ENCODE measurements at regions not wholly inside any gene's neighbourhood (a gene's known extent, or its start where the extent isn't known, plus 50 kb on each side); places are given as distances from the start of the nearest gene placed in this dataset.
A peak's percentile ranks its signal among the peaks of the same experiment; 100 is the strongest.

DNA sequence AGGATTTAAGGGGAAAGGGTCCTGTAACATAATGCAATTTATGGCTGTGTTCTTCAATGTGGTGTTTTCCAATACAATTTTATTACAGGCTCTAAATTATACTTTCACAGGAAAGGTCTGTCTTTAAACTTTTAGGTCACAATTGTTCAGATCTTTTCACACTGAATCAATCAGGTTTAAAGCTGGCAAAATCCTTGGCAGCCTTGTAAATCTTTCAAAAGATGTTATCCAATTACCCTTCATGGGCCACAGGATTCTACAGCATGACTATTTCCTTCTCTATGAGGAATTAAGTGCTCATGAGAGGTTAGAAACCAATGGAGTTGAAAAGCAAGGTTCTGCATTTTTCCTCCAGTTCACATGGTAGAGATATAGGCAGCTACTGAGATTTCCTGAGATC, 211.5 kb upstream of the MIR17HG start:
- Histone ChIP-seq H3K4me3 (ENCODE audit: low read depth, low read length) (no peak overlapping the region), H3K36me3 (ENCODE audit: control insufficient read depth, insufficient read depth, low read length) (no peaks in the 10 kb centered on the region), H3K27me3 (ENCODE audit: control insufficient read depth, insufficient read depth, low read length) (no peaks in the 10 kb centered on the region), H3K27ac (ENCODE audit: low read depth, low read length) (no peak overlapping the region), H3K4me1 (ENCODE audit: control insufficient read depth, insufficient read depth, low read length) (no peaks in the 10 kb centered on the region), H3K9me3 (ENCODE audit: control insufficient read depth, insufficient read depth, low read length) (no peaks in the 10 kb centered on the region)
- DNase-seq (ENCODE audit: low read depth in 4 of 6, low spot score in 6 of 6) = peak in 1 of 6 donors; percentile 22

DNA sequence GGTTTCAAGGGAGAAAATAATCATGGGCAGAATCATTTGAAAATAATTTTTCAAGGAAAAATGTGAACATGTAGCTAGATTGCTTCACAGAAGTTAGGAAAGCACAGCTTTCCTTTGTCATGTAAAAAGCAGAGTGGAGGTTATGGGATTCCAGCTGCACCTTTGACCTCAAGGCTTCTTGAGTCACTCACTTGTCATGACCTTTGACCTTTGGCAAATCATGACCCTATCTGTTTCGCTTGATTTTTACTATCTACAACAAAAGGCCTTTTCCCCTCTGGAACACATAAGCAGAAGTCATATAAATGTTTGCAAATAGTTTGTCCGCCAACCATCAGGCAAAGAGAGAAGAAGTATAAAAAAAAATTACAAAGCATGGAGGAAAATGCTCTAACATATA, 210.7 kb upstream of the MIR17HG start:
- no peaks in the 10 kb centered on the region for H3K9me3 ChIP-seq (ENCODE audit: control insufficient read depth, insufficient read depth, low read length)
- no peaks in the 10 kb centered on the region for H3K27me3 ChIP-seq (ENCODE audit: control insufficient read depth, insufficient read depth, low read length)
- no peaks in the 10 kb centered on the region for H3K36me3 ChIP-seq (ENCODE audit: control insufficient read depth, insufficient read depth, low read length)
- DNase-seq (ENCODE audit: low read depth in 4 of 6, low spot score in 6 of 6) = peak in 1 of 6 donors; percentile 23
- WGBS (ENCODE audit: insufficient coverage) = no CpG with 5 or more reads among the region's 2 CpGs
- no peak overlapping the region for H3K4me3 ChIP-seq (ENCODE audit: low read depth, low read length)
- H3K27ac ChIP-seq (ENCODE audit: low read depth, low read length) = no peak overlapping the region
- H3K4me1 ChIP-seq (ENCODE audit: control insufficient read depth, insufficient read depth, low read length) = no peaks in the 10 kb centered on the region

DNA sequence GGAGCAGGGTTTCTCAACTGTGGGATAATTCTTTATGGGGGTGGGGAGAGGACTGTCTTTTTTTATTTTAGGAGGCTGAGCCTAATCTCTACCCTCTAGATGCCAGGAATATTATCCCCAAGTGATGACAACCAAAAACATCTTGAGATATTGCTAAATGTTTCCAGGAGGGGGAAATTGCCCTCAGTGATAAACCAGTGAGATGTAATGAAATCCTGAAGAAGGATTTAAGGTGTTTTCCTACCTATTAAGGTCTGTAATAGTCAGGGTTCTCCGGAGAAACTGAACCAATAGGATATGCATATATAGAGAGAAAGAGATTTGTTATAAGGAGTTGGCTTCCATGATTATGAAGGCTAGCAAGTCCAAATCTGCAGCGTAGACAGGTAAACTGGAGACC, 208.3 kb upstream of the MIR17HG start:
- Histone ChIP-seq H3K9me3 (ENCODE audit: control insufficient read depth, insufficient read depth, low read length) (no peaks in the 10 kb centered on the region), H3K4me3 (ENCODE audit: low read depth, low read length) (no peak overlapping the region), H3K4me1 (ENCODE audit: control insufficient read depth, insufficient read depth, low read length) (no peaks in the 10 kb centered on the region), H3K27ac (ENCODE audit: low read depth, low read length) (no peak overlapping the region), H3K36me3 (ENCODE audit: control insufficient read depth, insufficient read depth, low read length) (no peaks in the 10 kb centered on the region), H3K27me3 (ENCODE audit: control insufficient read depth, insufficient read depth, low read length) (no peaks in the 10 kb centered on the region)
- no peak for DNase-seq (ENCODE audit: low read depth in 4 of 6, low spot score in 6 of 6)
- WGBS (ENCODE audit: insufficient coverage) = 97% methylated on average over 2 of the region's 2 CpGs

DNA sequence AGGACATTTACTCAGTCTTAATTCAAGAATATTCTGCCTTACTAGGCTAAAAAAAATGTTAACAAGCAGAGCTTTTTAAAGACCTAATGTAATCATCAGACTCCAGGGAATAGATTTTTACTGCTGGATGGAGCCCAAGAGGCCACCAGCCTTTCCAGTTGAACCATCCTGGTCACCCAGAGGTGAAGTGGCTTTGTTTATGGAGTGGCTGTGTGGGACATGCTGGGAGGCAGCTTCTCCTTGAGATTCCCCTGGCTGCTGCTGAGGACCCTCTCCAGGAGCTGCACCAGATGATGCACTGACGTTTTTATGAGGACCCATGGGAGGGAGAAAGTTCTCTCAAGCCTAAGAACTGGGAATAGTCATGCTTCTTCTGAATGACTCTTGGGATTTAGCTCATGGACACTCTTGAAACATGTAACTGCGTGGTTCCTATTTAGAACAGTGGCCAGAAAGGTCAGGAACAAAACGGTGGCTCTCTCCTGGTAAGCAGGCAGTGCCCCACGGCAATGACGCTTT, 205.9 kb upstream of the MIR17HG start:
- 66% methylated on average over 5 of the region's 5 CpGs for WGBS (ENCODE audit: insufficient coverage)
- no peaks in the 10 kb centered on the region for H3K27me3 ChIP-seq (ENCODE audit: control insufficient read depth, insufficient read depth, low read length)
- DNase-seq (ENCODE audit: low read depth in 4 of 6, low spot score in 6 of 6) = no peak
- no peaks in the 10 kb centered on the region for H3K9me3 ChIP-seq (ENCODE audit: control insufficient read depth, insufficient read depth, low read length)
- H3K4me1 ChIP-seq (ENCODE audit: control insufficient read depth, insufficient read depth, low read length) = no peaks in the 10 kb centered on the region
- no peak overlapping the region for H3K27ac ChIP-seq (ENCODE audit: low read depth, low read length)
- no peak overlapping the region for H3K4me3 ChIP-seq (ENCODE audit: low read depth, low read length)
- no peaks in the 10 kb centered on the region for H3K36me3 ChIP-seq (ENCODE audit: control insufficient read depth, insufficient read depth, low read length)

DNA sequence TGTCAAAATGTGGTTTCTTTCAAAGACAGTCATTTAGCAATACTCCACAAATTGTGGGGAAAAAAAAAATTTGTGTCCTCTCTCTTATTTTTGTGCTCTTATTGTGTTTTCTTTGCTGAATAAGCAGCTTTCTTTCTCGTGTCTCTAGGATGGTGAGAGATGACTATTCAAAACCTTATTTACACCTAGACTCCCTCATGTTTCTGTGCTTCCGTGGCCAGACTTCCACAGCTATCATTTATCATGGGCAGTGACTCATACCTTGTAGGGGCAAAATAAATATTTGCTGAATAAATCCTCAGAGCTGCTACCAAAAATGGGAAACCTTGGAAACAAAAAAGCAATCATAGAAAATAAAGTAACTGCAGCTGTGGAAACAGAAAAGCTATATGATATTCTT, 204.9 kb upstream of the MIR17HG start:
- Histone ChIP-seq H3K4me3 (ENCODE audit: low read depth, low read length) (no peak overlapping the region), H3K4me1 (ENCODE audit: control insufficient read depth, insufficient read depth, low read length) (no peaks in the 10 kb centered on the region), H3K9me3 (ENCODE audit: control insufficient read depth, insufficient read depth, low read length) (no peaks in the 10 kb centered on the region), H3K36me3 (ENCODE audit: control insufficient read depth, insufficient read depth, low read length) (no peaks in the 10 kb centered on the region), H3K27ac (ENCODE audit: low read depth, low read length) (no peak overlapping the region), H3K27me3 (ENCODE audit: control insufficient read depth, insufficient read depth, low read length) (no peaks in the 10 kb centered on the region)
- no CpG with 5 or more reads among the region's 2 CpGs for WGBS (ENCODE audit: insufficient coverage)
- peak in 2 of 6 donors; percentile 25 to 30 for DNase-seq (ENCODE audit: low read depth in 4 of 6, low spot score in 6 of 6)

DNA sequence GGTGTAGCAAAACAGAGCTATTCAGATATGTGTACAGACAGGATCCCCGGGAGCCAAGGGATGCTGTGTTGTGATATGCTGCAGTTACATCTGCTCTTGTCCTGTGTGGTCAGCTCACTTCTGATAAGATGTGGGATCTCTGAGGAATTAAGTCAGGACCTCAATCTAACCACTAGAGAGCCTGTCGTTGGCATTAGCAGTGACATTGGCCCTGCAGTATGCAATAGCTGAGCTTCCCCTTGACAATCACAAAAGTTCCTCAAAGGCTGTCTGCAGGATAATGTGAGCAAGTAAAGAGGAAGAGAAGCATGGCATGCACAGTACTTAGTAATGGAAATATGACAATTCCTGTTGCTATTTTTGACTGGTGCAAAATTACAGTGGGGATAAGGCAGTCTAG, 203.4 kb upstream of the MIR17HG start:
- Histone ChIP-seq H3K27me3 (ENCODE audit: control insufficient read depth, insufficient read depth, low read length) (no peaks in the 10 kb centered on the region), H3K36me3 (ENCODE audit: control insufficient read depth, insufficient read depth, low read length) (no peaks in the 10 kb centered on the region), H3K9me3 (ENCODE audit: control insufficient read depth, insufficient read depth, low read length) (no peaks in the 10 kb centered on the region), H3K4me1 (ENCODE audit: control insufficient read depth, insufficient read depth, low read length) (no peaks in the 10 kb centered on the region), H3K27ac (ENCODE audit: low read depth, low read length) (no peak overlapping the region), H3K4me3 (ENCODE audit: low read depth, low read length) (no peak overlapping the region)
- 53% methylated on average over 2 of the region's 2 CpGs for WGBS (ENCODE audit: insufficient coverage)
- peak in 1 of 6 donors; percentile 12 for DNase-seq (ENCODE audit: low read depth in 4 of 6, low spot score in 6 of 6)

DNA sequence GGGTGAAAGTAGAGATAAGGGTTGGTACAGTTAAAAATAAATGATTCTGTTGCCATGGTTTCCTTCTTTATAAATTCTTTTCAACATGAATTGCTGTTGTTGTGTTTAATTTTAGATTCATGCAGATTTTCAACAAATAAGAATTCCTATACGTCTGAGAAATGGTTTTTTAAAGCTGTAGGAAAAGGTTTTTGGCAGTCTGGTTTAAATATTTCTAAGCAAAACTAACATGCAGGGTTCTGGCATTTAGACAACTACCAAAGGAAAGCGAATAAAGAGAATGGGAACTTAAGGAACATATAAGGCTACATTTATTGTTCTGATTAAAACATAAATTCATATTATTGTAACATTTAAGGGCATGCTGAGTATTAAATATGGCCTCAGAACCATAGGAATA, 203.0 kb upstream of the MIR17HG start:
- Histone ChIP-seq H3K36me3 (ENCODE audit: control insufficient read depth, insufficient read depth, low read length) (no peaks in the 10 kb centered on the region), H3K27ac (ENCODE audit: low read depth, low read length) (no peak overlapping the region), H3K4me3 (ENCODE audit: low read depth, low read length) (no peak overlapping the region), H3K9me3 (ENCODE audit: control insufficient read depth, insufficient read depth, low read length) (no peaks in the 10 kb centered on the region), H3K27me3 (ENCODE audit: control insufficient read depth, insufficient read depth, low read length) (no peaks in the 10 kb centered on the region), H3K4me1 (ENCODE audit: control insufficient read depth, insufficient read depth, low read length) (no peaks in the 10 kb centered on the region)
- WGBS (ENCODE audit: insufficient coverage) = no CpG with 5 or more reads among the region's 2 CpGs
- DNase-seq (ENCODE audit: low read depth in 4 of 6, low spot score in 6 of 6) = peak in 1 of 6 donors; percentile 42

DNA sequence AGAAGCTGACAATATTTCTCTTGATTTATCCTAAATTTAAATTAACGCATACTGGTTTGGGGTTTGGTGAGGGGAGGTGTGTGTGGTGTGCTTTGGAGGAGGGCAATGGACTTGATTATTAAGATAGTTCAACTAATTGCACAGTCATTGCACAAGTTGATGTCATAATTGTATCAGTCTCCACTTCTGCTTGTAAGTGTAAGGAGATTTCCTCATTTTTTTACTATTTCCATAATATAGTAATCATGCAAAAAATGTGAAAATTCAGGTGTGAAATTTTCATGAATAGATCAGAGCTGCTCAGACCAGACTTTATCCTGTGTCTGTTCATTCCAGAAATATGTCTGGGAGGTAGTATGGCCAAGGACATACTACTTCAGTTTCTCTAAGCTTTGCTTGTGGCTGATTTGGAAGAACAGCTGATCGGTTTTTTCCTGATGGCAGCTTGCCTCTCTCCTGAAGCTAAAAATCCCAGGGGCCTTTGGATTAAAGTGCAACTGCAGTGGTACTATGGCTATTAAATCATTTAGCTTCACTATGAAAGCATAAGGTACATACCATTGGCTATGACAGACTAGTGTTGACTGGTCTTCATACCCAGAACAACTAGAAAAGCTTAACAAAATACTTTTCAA, 201.8 kb upstream of the MIR17HG start:
- Histone ChIP-seq H3K4me1 (ENCODE audit: control insufficient read depth, insufficient read depth, low read length) (no peaks in the 10 kb centered on the region), H3K36me3 (ENCODE audit: control insufficient read depth, insufficient read depth, low read length) (no peaks in the 10 kb centered on the region), H3K9me3 (ENCODE audit: control insufficient read depth, insufficient read depth, low read length) (no peaks in the 10 kb centered on the region), H3K27me3 (ENCODE audit: control insufficient read depth, insufficient read depth, low read length) (no peaks in the 10 kb centered on the region), H3K27ac (ENCODE audit: low read depth, low read length) (no peak overlapping the region), H3K4me3 (ENCODE audit: low read depth, low read length) (no peak overlapping the region)
- WGBS (ENCODE audit: insufficient coverage) = no CpG with 5 or more reads among the region's 2 CpGs
- no peak for DNase-seq (ENCODE audit: low read depth in 4 of 6, low spot score in 6 of 6)

DNA sequence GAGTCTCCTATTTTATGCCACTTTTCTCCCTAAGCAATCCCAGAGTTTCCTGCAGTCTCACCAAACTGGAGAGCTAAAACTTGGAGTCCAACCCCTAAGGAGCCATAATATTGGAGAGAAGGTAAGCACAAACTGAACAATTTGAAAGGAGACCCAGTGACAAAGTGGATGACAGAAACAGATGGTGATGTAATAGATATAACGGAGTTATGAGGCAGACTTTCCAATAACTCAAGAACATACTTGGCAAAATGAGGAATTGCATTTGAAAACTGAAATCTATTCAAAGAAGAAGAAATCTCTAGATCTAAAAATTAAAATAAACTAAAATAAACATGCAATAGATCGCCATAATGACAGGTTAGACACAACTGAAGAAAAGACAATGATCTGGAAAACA, 200.9 kb upstream of the MIR17HG start:
- WGBS (ENCODE audit: insufficient coverage) = no CpG with 5 or more reads among the region's 2 CpGs
- no peak for DNase-seq (ENCODE audit: low read depth in 4 of 6, low spot score in 6 of 6)

DNA sequence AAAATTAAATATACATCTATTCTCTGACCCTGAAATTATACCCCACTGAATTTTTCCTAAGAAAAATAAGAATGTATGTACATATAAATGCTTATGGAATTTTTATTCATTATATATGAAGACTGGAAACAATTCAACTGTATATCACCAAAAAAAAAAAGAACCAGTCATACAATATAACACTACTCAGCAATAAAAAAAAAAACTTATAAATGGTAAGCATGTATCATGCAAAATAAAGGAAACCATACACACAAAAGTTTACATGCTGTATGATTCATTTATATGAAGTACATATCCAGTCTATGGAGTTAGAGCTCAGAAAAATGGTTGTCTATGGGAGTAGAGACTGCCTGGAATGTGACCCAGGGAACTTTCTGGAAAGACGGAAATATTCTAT, 199.4 kb upstream of the MIR17HG start:
- no CpG with 5 or more reads among the region's 1 CpG for WGBS (ENCODE audit: insufficient coverage)
- Histone ChIP-seq H3K4me1 (ENCODE audit: control insufficient read depth, insufficient read depth, low read length) (no peaks in the 10 kb centered on the region), H3K4me3 (ENCODE audit: low read depth, low read length) (no peak overlapping the region)

More for the DNA sequence above, 200.9 kb upstream of the MIR17HG start:
- Histone ChIP-seq H3K36me3 (ENCODE audit: control insufficient read depth, insufficient read depth, low read length) (no peaks in the 10 kb centered on the region), H3K4me3 (ENCODE audit: low read depth, low read length) (no peak overlapping the region), H3K4me1 (ENCODE audit: control insufficient read depth, insufficient read depth, low read length) (no peaks in the 10 kb centered on the region), H3K9me3 (ENCODE audit: control insufficient read depth, insufficient read depth, low read length) (no peaks in the 10 kb centered on the region), H3K27me3 (ENCODE audit: control insufficient read depth, insufficient read depth, low read length) (no peaks in the 10 kb centered on the region), H3K27ac (ENCODE audit: low read depth, low read length) (no peak overlapping the region)

More for the DNA sequence above, 199.4 kb upstream of the MIR17HG start:
- Histone ChIP-seq H3K27ac (ENCODE audit: low read depth, low read length) (no peak overlapping the region), H3K36me3 (ENCODE audit: control insufficient read depth, insufficient read depth, low read length) (no peaks in the 10 kb centered on the region), H3K27me3 (ENCODE audit: control insufficient read depth, insufficient read depth, low read length) (no peaks in the 10 kb centered on the region), H3K9me3 (ENCODE audit: control insufficient read depth, insufficient read depth, low read length) (no peaks in the 10 kb centered on the region)
- DNase-seq (ENCODE audit: low read depth in 4 of 6, low spot score in 6 of 6) = no peak

All from spinal cord (tissue), 9 donors.